Naive B cell (primary cell): ENCODE measurements at regions not wholly inside any gene's neighbourhood (a gene's known extent, or its start where the extent isn't known, plus 50 kb on each side); places are given as distances from the start of the nearest gene placed in this dataset.
"Not testable (repeated sequence)": the region's sequence is repeated elsewhere in the genome, so short reads cannot be mapped to it uniquely, and the experiment has no call there.

ENCODE experiments used
- ATAC-seq, 2 donors: fragments of 150-1000 bp; cut with Tn5 transposase; 2 replicates each; pipeline ENCODE4 v1.10.0; 2021; ENCODE audit warnings: low read depth in 2 of 2, mild to moderate bottlenecking in 2 of 2, moderate library complexity in 2 of 2
- DNase-seq: peaks from one replicate; pipeline ENCODE4 v3.0.0; 2022
- H3K27ac Mint-ChIP-seq, 6 donors: one replicate each; pipeline ENCODE4 v1.8.0; 2020 to 2022; ENCODE audit warnings: mild to moderate bottlenecking in 6 of 6, mixed read lengths in 6 of 6, moderate library complexity in 5 of 6, inconsistent platforms in 2 of 6
- H3K27me3 Mint-ChIP-seq, 3 donors: one replicate each; pipeline ENCODE4 v1.8.0; 2021 to 2022; ENCODE audit warnings: mixed read lengths in 3 of 3, mild to moderate bottlenecking in 1 of 3
- H3K36me3 Mint-ChIP-seq, 2 donors: one replicate each; pipeline ENCODE4 v1.8.0; 2020 to 2022; ENCODE audit warnings: mixed read lengths in 2 of 2, inconsistent platforms in 1 of 2, mild to moderate bottlenecking in 1 of 2
- H3K4me1 Mint-ChIP-seq, 3 donors: one replicate each; pipeline ENCODE4 v1.8.0; 2020 to 2022; ENCODE audit warnings: mixed read lengths in 3 of 3, inconsistent platforms in 1 of 3, mild to moderate bottlenecking in 1 of 3, moderate library complexity in 1 of 3
- H3K4me3 Mint-ChIP-seq, 8 donors: one replicate each; pipeline ENCODE4 v1.8.0; 2020 to 2022; ENCODE audit warnings: mild to moderate bottlenecking in 8 of 8, mixed read lengths in 8 of 8, moderate library complexity in 8 of 8, inconsistent platforms in 2 of 8
- H3K9me3 Mint-ChIP-seq, 7 donors: one replicate each; pipeline ENCODE4 v1.8.0; 2020 to 2022; ENCODE audit warnings: mixed read lengths in 7 of 7, mild to moderate bottlenecking in 5 of 7, inconsistent platforms in 2 of 7, moderate library complexity in 1 of 7

- peaks cover 0 to 2% (median 0%) of the 10 kb centered on the region in 7 donors for H3K9me3 Mint-ChIP-seq
- H3K4me3 Mint-ChIP-seq: no peak overlapping the region
- H3K27me3 Mint-ChIP-seq: peaks cover 3 to 12% (median 4%) of the 10 kb centered on the region in 3 donors
- H3K36me3 Mint-ChIP-seq: no peaks in the 10 kb centered on the region
- no peaks in the 10 kb centered on the region for H3K4me1 Mint-ChIP-seq
- ATAC-seq (no peak), DNase-seq (no peak)
- H3K27ac Mint-ChIP-seq: no peak overlapping the region
These were observed 56.0 kb upstream of the MID1 start for GRCh38 chrX:10676235-10676957.

- no peak for ATAC-seq
These were observed 57.1 kb upstream of the MID1 start for GRCh38 chrX:10677490-10677889.

GRCh38 chrX:10679387-10679786 lies 59.0 kb upstream of the MID1 start:
- no peaks in the 10 kb centered on the region for H3K4me1 Mint-ChIP-seq
- H3K36me3 Mint-ChIP-seq: no peaks in the 10 kb centered on the region

More at GRCh38 chrX:10677490-10677889, 57.1 kb upstream of the MID1 start:
- Mint-ChIP-seq H3K9me3 (peaks cover 0 to 1% (median 0%) of the 10 kb centered on the region in 7 donors), H3K27ac (no peak overlapping the region), H3K4me1 (no peaks in the 10 kb centered on the region), H3K36me3 (no peaks in the 10 kb centered on the region), H3K27me3 (peaks cover 0 to 1% (median 0%) of the 10 kb centered on the region in 3 donors), H3K4me3 (no peak overlapping the region)
- no peak for DNase-seq

GRCh38 chrX:10681167-10681566 lies 60.8 kb upstream of the MID1 start:
- Mint-ChIP-seq H3K9me3 (peaks cover 0 to 2% (median 0%) of the 10 kb centered on the region in 7 donors), H3K4me1 (no peaks in the 10 kb centered on the region), H3K27me3 (no peaks in the 10 kb centered on the region), H3K36me3 (peaks cover 0 to 4% of the 10 kb centered on the region in 2 donors), H3K27ac (no peak overlapping the region), H3K4me3 (no peak overlapping the region)
- ATAC-seq (no peak), DNase-seq (no peak)

More at GRCh38 chrX:10679387-10679786, 59.0 kb upstream of the MID1 start:
- Mint-ChIP-seq H3K27ac (no peak overlapping the region), H3K4me3 (no peak overlapping the region), H3K27me3 (no peaks in the 10 kb centered on the region), H3K9me3 (peaks cover 0 to 2% (median 0%) of the 10 kb centered on the region in 7 donors)
- no peak for ATAC-seq
- no peak for DNase-seq

- not testable (repeated sequence) for H3K36me3 Mint-ChIP-seq, ATAC-seq, H3K9me3 Mint-ChIP-seq, H3K4me3 Mint-ChIP-seq, H3K4me1 Mint-ChIP-seq, H3K27me3 Mint-ChIP-seq, H3K27ac Mint-ChIP-seq, DNase-seq
These were observed 63.2 kb upstream of the MID1 start for GRCh38 chrX:10683631-10684030.

GRCh38 chrX:10685923-10686595 lies 65.7 kb upstream of the MID1 start:
- H3K4me3 Mint-ChIP-seq: no peak overlapping the region
- no peak overlapping the region for H3K27ac Mint-ChIP-seq
- peaks cover 0 to 16% (median 11%) of the 10 kb centered on the region in 7 donors for H3K9me3 Mint-ChIP-seq

GRCh38 chrX:10691751-10692150 lies 71.4 kb upstream of the MID1 start:
- H3K27ac Mint-ChIP-seq, H3K4me3 Mint-ChIP-seq, DNase-seq, H3K36me3 Mint-ChIP-seq, H3K4me1 Mint-ChIP-seq, H3K27me3 Mint-ChIP-seq, ATAC-seq: not testable (repeated sequence)
- H3K9me3 Mint-ChIP-seq: peaks cover 5 to 32% (median 13%) of the 10 kb centered on the region in 7 donors

More at GRCh38 chrX:10685923-10686595, 65.7 kb upstream of the MID1 start:
- ATAC-seq (no peak), DNase-seq (no peak)
- Mint-ChIP-seq H3K36me3 (peaks cover 0 to 4% of the 10 kb centered on the region in 2 donors), H3K4me1 (no peaks in the 10 kb centered on the region), H3K27me3 (no peaks in the 10 kb centered on the region)

GRCh38 chrX:10697616-10698317 lies 77.4 kb upstream of the MID1 start:
- H3K4me1 Mint-ChIP-seq: no peaks in the 10 kb centered on the region

GRCh38 chrX:10698318-10698640 lies 77.9 kb upstream of the MID1 start:
- H3K36me3 Mint-ChIP-seq: no peaks in the 10 kb centered on the region
- H3K27me3 Mint-ChIP-seq: peaks cover 0 to 17% (median 4%) of the 10 kb centered on the region in 3 donors
- no peaks in the 10 kb centered on the region for H3K4me1 Mint-ChIP-seq
- peaks cover 0 to 5% (median 2%) of the 10 kb centered on the region in 7 donors for H3K9me3 Mint-ChIP-seq
- DNase-seq: no peak
- no peak overlapping the region for H3K4me3 Mint-ChIP-seq
- H3K27ac Mint-ChIP-seq: no peak overlapping the region
- ATAC-seq: no peak

More at GRCh38 chrX:10697616-10698317, 77.4 kb upstream of the MID1 start:
- Mint-ChIP-seq H3K36me3 (no peaks in the 10 kb centered on the region), H3K4me3 (no peak overlapping the region), H3K9me3 (peaks cover 0 to 8% (median 2%) of the 10 kb centered on the region in 7 donors), H3K27ac (peak overlapping the region in 1 of 6 donors; percentile 61), H3K27me3 (peaks cover 0 to 17% (median 4%) of the 10 kb centered on the region in 3 donors)
- ATAC-seq (no peak), DNase-seq (no peak)

GRCh38 chrX:10702031-10702430 lies 81.6 kb upstream of the MID1 start:
- Mint-ChIP-seq H3K4me3 (no peak overlapping the region), H3K36me3 (no peaks in the 10 kb centered on the region), H3K27ac (no peak overlapping the region), H3K9me3 (peaks cover 0 to 5% (median 0%) of the 10 kb centered on the region in 7 donors), H3K4me1 (no peaks in the 10 kb centered on the region), H3K27me3 (peaks cover 0 to 17% (median 4%) of the 10 kb centered on the region in 3 donors)
- ATAC-seq: no peak
- DNase-seq: no peak

GRCh38 chrX:10706342-10706741 lies 86.0 kb upstream of the MID1 start:
- H3K36me3 Mint-ChIP-seq, H3K9me3 Mint-ChIP-seq, H3K4me1 Mint-ChIP-seq, ATAC-seq, H3K4me3 Mint-ChIP-seq, DNase-seq, H3K27ac Mint-ChIP-seq: not testable (repeated sequence)
- H3K27me3 Mint-ChIP-seq: peaks cover 0 to 13% (median 0%) of the 10 kb centered on the region in 3 donors

- Mint-ChIP-seq H3K27me3 (peaks cover 0 to 18% (median 4%) of the 10 kb centered on the region in 3 donors), H3K36me3 (no peaks in the 10 kb centered on the region), H3K4me1 (peaks cover 0 to 5% (median 4%) of the 10 kb centered on the region in 3 donors), H3K9me3 (peaks cover 0 to 4% (median 0%) of the 10 kb centered on the region in 7 donors), H3K27ac (no peak overlapping the region), H3K4me3 (no peak overlapping the region)
- DNase-seq: no peak
- ATAC-seq: no peak
These were observed 87.4 kb upstream of the MID1 start for GRCh38 chrX:10707773-10708172.

GRCh38 chrX:10709276-10709675 lies 88.9 kb upstream of the MID1 start:
- peaks cover 0 to 5% (median 4%) of the 10 kb centered on the region in 3 donors for H3K4me1 Mint-ChIP-seq
- no peak overlapping the region for H3K27ac Mint-ChIP-seq
- H3K4me3 Mint-ChIP-seq: no peak overlapping the region
- H3K27me3 Mint-ChIP-seq: peaks cover 0 to 18% (median 4%) of the 10 kb centered on the region in 3 donors
- ATAC-seq (no peak), DNase-seq (no peak)
- H3K36me3 Mint-ChIP-seq: no peaks in the 10 kb centered on the region
- H3K9me3 Mint-ChIP-seq: peaks cover 0 to 4% (median 0%) of the 10 kb centered on the region in 7 donors
